ENCODE measurements at regions not wholly inside any gene's neighbourhood (a gene's known extent, or its start where the extent isn't known, plus 50 kb on each side); places are given as distances from the start of the nearest gene placed in this dataset.

DNA sequence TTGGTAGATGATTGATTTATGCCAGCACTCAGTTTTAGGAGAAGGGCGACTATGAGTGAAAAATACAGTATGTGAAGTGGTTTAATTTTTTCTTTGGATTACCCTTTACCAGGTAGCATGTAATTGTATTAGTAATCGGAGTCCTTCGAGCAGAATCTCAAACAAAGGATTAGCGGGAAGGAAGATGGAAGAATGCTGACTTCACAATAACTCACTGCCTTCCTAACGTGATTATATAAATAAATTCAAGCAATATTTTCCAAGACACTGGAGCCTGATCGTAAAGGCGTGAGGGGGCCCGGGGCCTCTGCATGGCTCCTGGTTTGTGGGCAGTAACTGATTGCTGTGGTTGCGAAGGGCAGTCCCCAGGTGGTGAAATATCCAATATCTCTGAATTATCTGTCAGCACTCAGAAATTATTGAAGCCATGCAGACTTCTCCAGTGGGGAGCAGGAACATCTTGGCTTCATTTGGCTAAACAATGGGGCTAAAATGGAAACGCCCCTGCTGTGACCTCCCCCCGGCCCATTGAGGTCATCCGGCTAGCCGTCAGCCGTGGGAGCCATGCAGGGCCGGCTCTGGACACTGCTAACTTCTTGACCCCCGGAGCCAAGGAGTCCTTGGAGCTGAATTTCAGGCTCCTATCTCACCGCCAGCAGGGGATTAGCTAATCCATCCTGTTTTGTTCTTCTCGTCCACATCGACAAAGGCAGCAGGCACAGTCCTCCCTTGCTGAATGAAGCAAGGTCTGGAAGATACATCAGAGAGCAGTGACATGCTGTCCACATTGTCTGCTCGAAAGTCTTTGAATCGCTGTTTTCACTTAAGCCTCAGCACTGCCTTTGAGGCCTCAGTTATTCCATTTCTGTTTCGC, 295.9 kb upstream of the N4BP1 start:
- no peak for ATAC-seq (ENCODE audit: low FRiP score)
- TF ChIP-seq CTCF (IDR thresholded peaks at IDR 0.05): no peak
- no peak for DNase-seq (ENCODE audit: low spot score)

DNA sequence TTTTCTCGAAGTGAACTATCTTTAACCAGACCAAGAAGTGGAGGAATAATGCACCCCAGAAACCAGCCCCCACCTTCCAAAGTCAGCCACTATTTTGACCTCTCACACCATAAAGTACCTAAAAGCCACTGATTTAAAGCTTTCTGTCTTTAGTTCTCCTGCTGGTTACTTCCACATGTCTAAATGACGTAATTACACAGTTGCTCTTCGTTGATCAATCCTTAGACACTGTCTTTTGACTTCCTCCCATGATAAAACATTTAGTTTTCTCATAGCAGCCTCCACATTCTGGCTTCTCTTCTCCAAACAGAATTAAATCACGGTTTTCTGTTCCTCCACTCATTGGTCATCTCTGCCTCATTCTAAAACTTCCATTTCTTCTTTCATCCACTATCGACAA, 294.4 kb upstream of the N4BP1 start:
- TF ChIP-seq CTCF (IDR thresholded peaks at IDR 0.05): no peak
- no peak for DNase-seq (ENCODE audit: low spot score)
- no peak for ATAC-seq (ENCODE audit: low FRiP score)

GRCh38 chr16:48903039-48903438, 293.1 kb upstream of the N4BP1 start:
- DNase-seq (ENCODE audit: low spot score) (no peak), ATAC-seq (ENCODE audit: low FRiP score) (no peak)
- TF ChIP-seq CTCF (IDR thresholded peaks at IDR 0.05): no peak

GRCh38 chr16:48901712-48902374, 291.9 kb upstream of the N4BP1 start:
- ATAC-seq (ENCODE audit: low FRiP score) (no peak), DNase-seq (ENCODE audit: low spot score) (no peak)
- TF ChIP-seq CTCF (IDR thresholded peaks at IDR 0.05): no peak

- no peak for ATAC-seq (ENCODE audit: low FRiP score)
- DNase-seq (ENCODE audit: low spot score): no peak
- TF ChIP-seq CTCF (IDR thresholded peaks at IDR 0.05): no peak
These were observed 289.5 kb upstream of the N4BP1 start for GRCh38 chr16:48899500-48899899.

- DNase-seq (ENCODE audit: low spot score) (no peak), ATAC-seq (ENCODE audit: low FRiP score) (no peak)
- no peak for TF ChIP-seq CTCF (IDR thresholded peaks at IDR 0.05)
These were observed 287.8 kb upstream of the N4BP1 start for GRCh38 chr16:48897698-48898205.

Data from omental fat pad (tissue), 3 donors.